ENCODE measurements at regions not wholly inside any gene's neighbourhood (a gene's known extent, or its start where the extent isn't known, plus 50 kb on each side); places are given as distances from the start of the nearest gene placed in this dataset.

DNA sequence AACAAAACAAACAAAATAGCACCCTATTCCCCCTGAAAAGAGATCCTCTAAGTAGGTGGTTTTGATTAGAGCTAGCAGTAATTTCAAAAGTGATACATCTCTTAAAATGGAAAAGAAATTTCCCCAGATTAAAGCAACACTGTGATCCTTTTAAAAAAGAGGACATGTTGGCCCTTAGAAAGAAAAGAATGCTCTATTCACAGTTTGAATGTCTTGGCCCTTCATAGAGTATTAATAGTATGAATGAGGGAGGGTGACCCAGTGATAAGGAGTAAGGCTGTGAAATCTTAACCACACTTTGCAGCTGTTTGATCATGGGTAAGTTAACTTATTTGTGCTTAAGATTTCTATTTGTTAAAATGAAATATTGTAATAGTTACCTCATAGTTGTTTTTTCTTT, 467.7 kb upstream of the MEF2C start:
- TF ChIP-seq, protein P1, sequence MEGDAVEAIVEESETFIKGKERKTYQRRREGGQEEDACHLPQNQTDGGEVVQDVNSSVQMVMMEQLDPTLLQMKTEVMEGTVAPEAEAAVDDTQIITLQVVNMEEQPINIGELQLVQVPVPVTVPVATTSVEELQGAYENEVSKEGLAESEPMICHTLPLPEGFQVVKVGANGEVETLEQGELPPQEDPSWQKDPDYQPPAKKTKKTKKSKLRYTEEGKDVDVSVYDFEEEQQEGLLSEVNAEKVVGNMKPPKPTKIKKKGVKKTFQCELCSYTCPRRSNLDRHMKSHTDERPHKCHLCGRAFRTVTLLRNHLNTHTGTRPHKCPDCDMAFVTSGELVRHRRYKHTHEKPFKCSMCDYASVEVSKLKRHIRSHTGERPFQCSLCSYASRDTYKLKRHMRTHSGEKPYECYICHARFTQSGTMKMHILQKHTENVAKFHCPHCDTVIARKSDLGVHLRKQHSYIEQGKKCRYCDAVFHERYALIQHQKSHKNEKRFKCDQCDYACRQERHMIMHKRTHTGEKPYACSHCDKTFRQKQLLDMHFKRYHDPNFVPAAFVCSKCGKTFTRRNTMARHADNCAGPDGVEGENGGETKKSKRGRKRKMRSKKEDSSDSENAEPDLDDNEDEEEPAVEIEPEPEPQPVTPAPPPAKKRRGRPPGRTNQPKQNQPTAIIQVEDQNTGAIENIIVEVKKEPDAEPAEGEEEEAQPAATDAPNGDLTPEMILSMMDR (IDR thresholded peaks at IDR 0.05; ENCODE audit: low read length, missing control alignments), result no peak

GRCh38 chr5:89349246-89349980, 466.4 kb upstream of the MEF2C start:
- TF ChIP-seq, protein P1 (IDR thresholded peaks at IDR 0.05; ENCODE audit: low read length, missing control alignments), result no peak
- DNase-seq (ENCODE audit: low read depth), result no peak
- H3K4me3 ChIP-seq (replicated peaks; ENCODE audit: low read depth, low read length), result no peak overlapping the region

More for the DNA sequence above, 467.7 kb upstream of the MEF2C start:
- no peak overlapping the region for H3K4me3 ChIP-seq (replicated peaks; ENCODE audit: low read depth, low read length)
- no peak for DNase-seq (ENCODE audit: low read depth)

GRCh38 chr5:89346573-89346972, 463.6 kb upstream of the MEF2C start:
- peak; percentile 24 for DNase-seq (ENCODE audit: low read depth)
- H3K4me3 ChIP-seq (replicated peaks; ENCODE audit: low read depth, low read length), result no peak overlapping the region
- TF ChIP-seq, protein P1 (IDR thresholded peaks at IDR 0.05; ENCODE audit: low read length, missing control alignments), result no peak

DNA sequence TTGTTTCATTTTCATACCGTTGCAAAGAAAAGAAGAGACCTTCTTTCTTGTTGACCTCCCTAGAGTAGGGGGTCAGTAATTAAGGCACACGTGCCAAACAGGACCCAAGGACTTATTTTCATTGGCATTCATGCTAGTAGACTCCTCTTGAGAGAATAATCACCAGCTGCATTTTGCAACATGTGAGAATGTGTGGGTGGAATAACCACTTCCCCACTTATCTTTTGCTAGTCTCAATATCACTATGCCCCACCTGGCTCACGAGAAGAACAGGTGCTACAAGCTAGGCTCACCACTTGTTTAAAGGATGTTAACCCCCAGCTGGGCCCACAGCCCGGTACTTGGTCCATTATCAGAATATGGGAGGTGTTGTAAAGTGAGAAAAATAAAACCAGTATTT, 460.7 kb upstream of the MEF2C start:
- no peak for DNase-seq (ENCODE audit: low read depth)
- TF ChIP-seq, protein P1 (IDR thresholded peaks at IDR 0.05; ENCODE audit: low read length, missing control alignments), result no peak
- no peak overlapping the region for H3K4me3 ChIP-seq (replicated peaks; ENCODE audit: low read depth, low read length)

DNA sequence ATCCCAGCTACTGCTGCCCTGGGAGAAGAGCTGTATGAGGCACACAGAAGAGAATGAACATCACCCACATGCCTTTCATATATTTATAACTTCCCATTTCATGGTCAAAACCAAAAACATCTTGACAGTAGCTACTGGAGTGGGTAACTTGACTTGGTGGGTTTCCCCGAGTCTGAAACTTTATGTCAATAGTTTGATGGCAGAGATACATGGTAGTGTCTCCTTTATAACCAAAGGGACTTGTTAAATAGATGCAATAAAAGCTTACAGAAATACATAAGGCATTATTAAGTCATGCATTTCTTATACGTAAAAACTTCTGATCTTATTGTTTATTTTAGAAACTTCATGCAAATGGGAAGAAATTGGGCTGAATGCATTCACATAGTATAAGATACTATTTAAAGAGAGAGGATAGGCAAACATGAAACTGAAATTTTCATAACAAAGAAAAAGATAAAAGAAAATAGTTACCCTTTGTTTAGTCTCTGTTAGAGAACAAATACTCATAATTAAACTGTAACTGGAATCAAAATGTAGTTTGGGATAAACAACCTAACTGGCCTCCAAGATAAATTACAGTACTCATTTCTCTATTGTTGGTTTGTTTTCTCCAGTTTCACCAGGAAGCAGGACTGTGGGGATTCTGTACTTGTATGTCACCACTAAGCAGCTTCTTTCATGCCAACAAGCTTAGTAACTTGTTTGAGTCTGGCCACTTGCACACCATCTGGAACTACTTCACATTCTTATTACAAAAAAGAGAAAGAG, 459.3 kb upstream of the MEF2C start:
- TF ChIP-seq, protein P1 (IDR thresholded peaks at IDR 0.05; ENCODE audit: low read length, missing control alignments), result no peak
- DNase-seq (ENCODE audit: low read depth), result peak; percentile 50
- H3K4me3 ChIP-seq (replicated peaks; ENCODE audit: low read depth, low read length), result no peak overlapping the region

DNA sequence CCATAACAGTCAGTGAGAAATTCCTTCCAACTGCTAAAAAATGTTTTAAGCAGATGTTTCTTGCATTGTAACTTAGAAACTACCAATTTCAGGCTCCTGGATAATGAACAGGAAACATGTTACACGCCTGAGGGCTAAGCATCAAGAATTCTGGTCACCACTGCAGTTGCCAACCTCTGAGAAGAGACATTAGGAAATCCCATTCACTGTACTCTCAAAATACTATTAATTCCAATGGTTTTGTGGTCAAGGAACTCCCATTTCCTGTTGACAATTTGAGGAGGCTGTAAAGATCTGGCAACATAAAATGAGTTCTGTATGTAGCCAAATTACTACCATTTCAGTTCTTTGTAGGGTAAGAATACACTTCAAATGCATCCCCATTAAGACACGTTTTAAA, 456.0 kb upstream of the MEF2C start:
- TF ChIP-seq, protein P1 (IDR thresholded peaks at IDR 0.05; ENCODE audit: low read length, missing control alignments), result no peak
- peak; percentile 70 for DNase-seq (ENCODE audit: low read depth)
- H3K4me3 ChIP-seq (replicated peaks; ENCODE audit: low read depth, low read length), result no peak overlapping the region

All from fibroblast of pulmonary artery (primary cell).